K562 (cell line): ENCODE measurements at regions not wholly inside any gene's neighbourhood (a gene's known extent, or its start where the extent isn't known, plus 50 kb on each side); places are given as distances from the start of the nearest gene placed in this dataset.

Experiments
- ADNP ChIP-seq: fragments of 200-800 bp; sonication (Bioruptor generic); IDR thresholded peaks from 2 replicates; pipeline ENCODE4 v1.6.1; 2016; ENCODE audit warnings: missing genetic modification characterization, missing compliant biosample characterization
- KDM1A ChIP-seq, 2 experiments: fragments of 450-650 bp; IDR thresholded peaks; 2 replicates each; pipeline ENCODE4 v1.6.1; 2016; ENCODE audit warnings: mild to moderate bottlenecking in 2 of 2
- MBD2 ChIP-seq: sonication (generic); IDR thresholded peaks from 2 replicates; pipeline ENCODE4 v1.6.1; 2016; ENCODE audit warnings: low read depth, borderline replicate concordance
- MEF2D ChIP-seq: conservative IDR thresholded peaks from 2 replicates; pipeline ENCODE4 v1.6.1; 2016; ENCODE audit warnings: low read depth, missing genetic modification characterization, missing compliant biosample characterization
- NR1H2 ChIP-seq: sonication (generic); formaldehyde crosslinking; IDR thresholded peaks from 2 replicates; pipeline ENCODE4 v1.4.0; 2020; ENCODE audit warnings: mild to moderate bottlenecking, missing genetic modification reagents
- ZBTB26 ChIP-seq: fragments of 450-650 bp; formaldehyde crosslinking; IDR thresholded peaks from 2 replicates; pipeline ENCODE4 v1.4.0; 2022; ENCODE audit warnings: missing genetic modification characterization
- ZNF655 ChIP-seq: fragments of 250-450 bp; sonication (Bioruptor Pico); IDR thresholded peaks from 2 replicates; pipeline ENCODE4 v1.5.0; 2021
- TF ChIP-seq, protein P1 (sequence below): fragments of 150-350 bp; IDR thresholded peaks from 2 replicates; pipeline ENCODE4 v1.6.1; 2014; ENCODE audit warnings: low read depth, mild to moderate bottlenecking, low read length, borderline replicate concordance

GRCh38 chr12:105466231-105466900, 135.9 kb downstream of the C12orf75 start (continued):
- TF ChIP-seq, protein P1, sequence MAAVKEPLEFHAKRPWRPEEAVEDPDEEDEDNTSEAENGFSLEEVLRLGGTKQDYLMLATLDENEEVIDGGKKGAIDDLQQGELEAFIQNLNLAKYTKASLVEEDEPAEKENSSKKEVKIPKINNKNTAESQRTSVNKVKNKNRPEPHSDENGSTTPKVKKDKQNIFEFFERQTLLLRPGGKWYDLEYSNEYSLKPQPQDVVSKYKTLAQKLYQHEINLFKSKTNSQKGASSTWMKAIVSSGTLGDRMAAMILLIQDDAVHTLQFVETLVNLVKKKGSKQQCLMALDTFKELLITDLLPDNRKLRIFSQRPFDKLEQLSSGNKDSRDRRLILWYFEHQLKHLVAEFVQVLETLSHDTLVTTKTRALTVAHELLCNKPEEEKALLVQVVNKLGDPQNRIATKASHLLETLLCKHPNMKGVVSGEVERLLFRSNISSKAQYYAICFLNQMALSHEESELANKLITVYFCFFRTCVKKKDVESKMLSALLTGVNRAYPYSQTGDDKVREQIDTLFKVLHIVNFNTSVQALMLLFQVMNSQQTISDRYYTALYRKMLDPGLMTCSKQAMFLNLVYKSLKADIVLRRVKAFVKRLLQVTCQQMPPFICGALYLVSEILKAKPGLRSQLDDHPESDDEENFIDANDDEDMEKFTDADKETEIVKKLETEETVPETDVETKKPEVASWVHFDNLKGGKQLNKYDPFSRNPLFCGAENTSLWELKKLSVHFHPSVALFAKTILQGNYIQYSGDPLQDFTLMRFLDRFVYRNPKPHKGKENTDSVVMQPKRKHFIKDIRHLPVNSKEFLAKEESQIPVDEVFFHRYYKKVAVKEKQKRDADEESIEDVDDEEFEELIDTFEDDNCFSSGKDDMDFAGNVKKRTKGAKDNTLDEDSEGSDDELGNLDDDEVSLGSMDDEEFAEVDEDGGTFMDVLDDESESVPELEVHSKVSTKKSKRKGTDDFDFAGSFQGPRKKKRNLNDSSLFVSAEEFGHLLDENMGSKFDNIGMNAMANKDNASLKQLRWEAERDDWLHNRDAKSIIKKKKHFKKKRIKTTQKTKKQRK: no peak
- TF ChIP-seq MEF2D (tag): no peak
- no peak for TF ChIP-seq ADNP
- no peak for TF ChIP-seq MBD2
- no peak for TF ChIP-seq KDM1A (IDR thresholded peaks at IDR 0.05)
- no peak for TF ChIP-seq ZBTB26 (CRISPR knock-in tag)
- no peak for TF ChIP-seq ZNF655 (CRISPR knock-in tag)
- no peak for TF ChIP-seq NR1H2 (CRISPR knock-in tag)
